ENCODE measurements at regions not wholly inside any gene's neighbourhood (a gene's known extent, or its start where the extent isn't known, plus 50 kb on each side); places are given as distances from the start of the nearest gene placed in this dataset.

GRCh38 chrX:134732152-134732551 is 64.9 kb downstream of the PABIR2 start:
- peaks cover 0 to 2% (median 0%) of the 10 kb centered on the region in 3 experiments; a peak in 1 of 7 replicates for H3K36me3 Mint-ChIP-seq (ENCODE audit: insufficient read depth in 1 of 3, low read depth in 3 of 3)
- Histone ChIP-seq H3K79me2 (ENCODE audit: insufficient read depth, low read length) (no peaks in the 10 kb centered on the region), H3T11ph (ENCODE audit: low read length) (no peak overlapping the region), H2BK5ac (ENCODE audit: insufficient read length, low read length) (no peak overlapping the region), H4K5ac (ENCODE audit: insufficient read length, low read depth, low read length) (no peak overlapping the region), H3K9me3 (ENCODE audit: control insufficient read depth, low read depth, low read length) (no peaks in the 10 kb centered on the region), H3K27ac (ENCODE audit: insufficient read length, low read depth, low read length) (no peak overlapping the region), H3K4me1 (ENCODE audit: insufficient read depth, low read length) (no peaks in the 10 kb centered on the region), H3K56ac (ENCODE audit: insufficient read length, low read depth, low read length) (no peak overlapping the region), H2AK5ac (ENCODE audit: insufficient read length, low read length) (no peak overlapping the region), H2BK20ac (ENCODE audit: low read depth, low read length, poor library complexity, severe bottlenecking) (no peak overlapping the region), H3K9ac (ENCODE audit: extremely low read depth, insufficient read length, low read length) (no peak overlapping the region), H2BK120ac (ENCODE audit: low read depth, low read length, poor library complexity, severe bottlenecking) (no peak overlapping the region), H2AFZ (ENCODE audit: low read length) (no peak overlapping the region), H3K23ac (ENCODE audit: insufficient read length, low read depth, low read length) (no peak overlapping the region), H3K27me3 (ENCODE audit: insufficient read depth, low read length) (no peaks in the 10 kb centered on the region), H3K79me1 (ENCODE audit: insufficient read depth, low read depth, low read length, poor library complexity, severe bottlenecking) (no peaks in the 10 kb centered on the region), H2BK12ac (ENCODE audit: insufficient read length, low read depth, low read length) (no peak overlapping the region), H4K20me1 (ENCODE audit: control insufficient read depth, insufficient read depth, insufficient read length) (peaks cover 3% of the 10 kb centered on the region), H2BK15ac (ENCODE audit: low read depth, low read length) (no peak overlapping the region), H3K14ac (ENCODE audit: insufficient read depth, low read length) (no peak overlapping the region), H4K8ac (replicated peaks; ENCODE audit: insufficient read length, low read depth, low read length) (no peak overlapping the region), H3K23me2 (ENCODE audit: insufficient read length, low read depth, low read length, poor library complexity, severe bottlenecking) (no peaks in the 10 kb centered on the region), H3K18ac (ENCODE audit: insufficient read length, low read depth, low read length) (no peak overlapping the region), H4K91ac (ENCODE audit: insufficient read length, low read depth, low read length) (no peak overlapping the region), H3K4ac (ENCODE audit: low read depth, low read length) (no peak overlapping the region), H3K4me2 (ENCODE audit: insufficient read depth, insufficient read length, low read length) (no peak overlapping the region)
- H3K9me3 Mint-ChIP-seq, result peaks cover 3 to 76% of the 10 kb centered on the region in 2 experiments; a peak in 3 of 5 replicates
- H3K4me3 Mint-ChIP-seq, result no peak overlapping the region
- no peaks in the 10 kb centered on the region for H3K27me3 Mint-ChIP-seq (ENCODE audit: low read depth)
- H3K4me1 Mint-ChIP-seq, result peaks cover 19 to 26% of the 10 kb centered on the region in 2 experiments
- no peak for DNase-seq
- WGBS (ENCODE audit: extremely low coverage, insufficient read length, low lambda C conversion rate), result no CpG with 5 or more reads among the region's 3 CpGs
- TF ChIP-seq CTCF (conservative IDR thresholded peaks at IDR 0.05), result no peak
- H3K27ac Mint-ChIP-seq, result no peak overlapping the region

Data from H9 (cell line).